ENCODE measurements at regions not wholly inside any gene's neighbourhood (a gene's known extent, or its start where the extent isn't known, plus 50 kb on each side); places are given as distances from the start of the nearest gene placed in this dataset.

DNA sequence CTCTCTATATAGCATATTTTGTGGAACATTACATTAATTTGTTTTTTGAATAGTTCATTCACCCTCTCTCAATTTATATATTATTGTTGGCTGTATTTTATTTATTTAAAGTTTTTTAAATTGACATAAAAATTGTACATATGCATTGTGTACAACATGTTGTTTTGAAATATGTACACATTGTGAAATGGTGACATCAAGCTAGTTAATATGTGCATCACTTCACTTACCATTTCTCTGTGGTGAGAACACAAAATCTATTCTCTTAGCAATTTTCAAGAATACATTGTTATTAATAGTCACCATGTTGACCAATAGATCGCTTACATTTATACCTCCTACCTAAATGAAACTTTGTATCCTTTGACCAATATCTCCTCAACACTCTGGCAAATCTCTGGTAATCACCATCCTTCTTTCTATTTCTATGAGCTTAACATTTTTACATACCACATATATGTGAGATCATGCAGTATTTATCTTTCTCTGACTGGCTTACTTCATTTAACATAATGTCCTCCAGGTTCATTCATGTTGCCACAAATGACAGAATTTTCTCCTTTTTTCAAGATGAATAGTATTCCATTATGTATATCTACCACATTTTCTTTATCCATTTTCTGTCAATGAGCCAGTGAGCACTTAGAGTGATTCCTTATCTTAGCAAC lies 180.9 kb upstream of the DEPDC1 start:
- no peak for TF ChIP-seq CTCF (IDR thresholded peaks at IDR 0.05; ENCODE audit: low read length)
- TF ChIP-seq EZH2phosphoT487 (IDR thresholded peaks at IDR 0.05; ENCODE audit: low read length): no peak

Data from MM.1S (cell line).